ENCODE measurements at regions not wholly inside any gene's neighbourhood (a gene's known extent, or its start where the extent isn't known, plus 50 kb on each side); places are given as distances from the start of the nearest gene placed in this dataset.
"Not testable (repeated sequence)": the region's sequence is repeated elsewhere in the genome, so short reads cannot be mapped to it uniquely, and the experiment has no call there.

DNA sequence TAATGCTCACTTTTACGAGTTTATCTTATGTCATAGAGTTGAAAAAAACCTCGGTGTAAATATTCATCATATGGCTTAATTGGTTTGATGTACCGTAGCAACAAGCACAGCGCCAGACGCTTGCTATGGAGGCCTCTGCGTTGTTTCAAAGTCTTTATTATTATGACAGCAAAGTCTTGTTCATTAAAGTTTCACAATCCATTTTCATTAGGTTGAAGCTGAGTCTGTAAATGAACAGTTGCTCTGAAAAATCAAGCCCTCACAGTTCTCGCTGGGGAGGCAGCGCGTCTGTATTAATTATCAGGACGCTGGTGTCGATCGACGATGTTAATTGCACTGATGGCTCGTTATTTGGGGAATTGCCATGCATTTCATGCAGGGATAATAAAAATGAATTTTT is 185.6 kb downstream of the INSC start:
- DNase-seq (ENCODE audit: low read depth) = no peak

DNA sequence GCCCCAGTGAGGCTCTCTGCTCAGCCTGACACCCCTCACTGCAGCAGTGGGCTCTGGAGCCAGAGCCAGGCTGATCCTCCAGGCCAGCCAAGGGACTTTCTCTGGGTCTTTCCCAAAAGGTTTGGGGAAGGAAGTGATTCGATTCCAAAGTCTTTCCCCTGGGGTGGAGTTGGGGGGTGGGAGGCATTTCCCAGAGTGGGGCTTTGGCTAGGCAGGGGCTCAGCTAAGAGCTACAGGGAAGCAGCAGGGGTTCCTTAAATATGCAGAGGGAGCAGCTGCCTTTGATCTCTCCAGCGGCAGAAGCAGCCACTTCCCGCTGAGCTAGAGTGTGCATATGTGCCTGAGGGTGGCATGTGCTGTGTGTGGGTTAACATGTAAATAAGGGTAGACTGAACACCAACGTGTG is 192.9 kb downstream of the INSC start:
- DNase-seq (ENCODE audit: low read depth) = no peak

DNA sequence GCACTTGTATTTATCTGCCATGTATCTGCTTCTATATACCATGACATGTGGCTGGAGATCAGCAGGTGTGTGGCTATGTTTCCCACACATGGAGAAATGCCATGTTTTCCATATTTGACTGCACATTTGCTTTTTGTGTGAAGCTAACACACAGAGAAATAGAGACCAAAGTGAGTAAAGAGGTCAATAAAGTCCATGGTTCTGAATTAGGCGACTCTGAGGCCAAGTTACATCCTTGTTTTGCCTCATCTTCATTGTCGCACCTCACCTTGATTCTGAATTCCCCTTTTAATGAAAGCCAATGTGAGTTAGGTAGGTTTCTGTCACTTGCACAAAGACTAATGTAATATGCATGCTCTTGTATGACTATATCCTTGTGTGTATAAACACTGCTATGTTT is 194.1 kb downstream of the INSC start:
- no peak for DNase-seq (ENCODE audit: low read depth)

DNA sequence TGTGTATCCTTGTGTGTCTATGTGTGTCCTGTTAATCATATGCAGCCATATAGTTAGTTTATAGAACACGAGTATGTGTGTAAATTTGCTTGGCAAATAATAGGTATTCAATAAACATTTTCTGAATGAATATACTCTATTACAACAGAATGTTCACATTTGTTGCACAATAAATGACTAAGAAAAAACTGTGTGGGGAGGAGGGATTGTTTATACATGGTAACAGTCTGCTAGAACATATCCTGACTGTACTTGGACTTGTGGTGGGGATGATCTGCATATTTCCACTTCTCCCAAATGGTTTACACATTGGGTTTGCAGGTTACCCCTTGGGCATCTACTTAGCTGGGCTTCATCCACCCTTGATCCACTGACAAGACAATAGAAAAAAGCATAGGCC is 194.6 kb downstream of the INSC start:
- no peak for DNase-seq (ENCODE audit: low read depth)

DNA sequence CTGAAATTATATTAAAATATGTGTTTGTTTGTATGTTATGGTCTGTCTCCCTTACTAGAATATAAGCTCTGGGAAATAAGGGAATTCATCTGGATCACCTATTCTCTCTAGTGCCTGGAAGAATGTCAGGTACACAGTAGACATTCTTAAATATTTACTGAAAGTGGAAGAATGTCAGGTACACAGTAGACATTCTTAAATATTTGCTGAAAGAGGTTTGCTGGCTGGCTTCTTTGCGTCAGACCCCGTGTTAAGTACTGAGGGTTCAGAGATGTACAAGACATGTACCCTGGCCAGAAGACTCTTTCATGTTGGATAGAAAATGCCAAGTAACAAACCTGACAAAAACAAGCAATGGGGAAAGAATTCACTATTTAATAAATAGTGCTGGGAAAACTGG is 199.1 kb downstream of the INSC start:
- DNase-seq (ENCODE audit: low read depth) = no peak

DNA sequence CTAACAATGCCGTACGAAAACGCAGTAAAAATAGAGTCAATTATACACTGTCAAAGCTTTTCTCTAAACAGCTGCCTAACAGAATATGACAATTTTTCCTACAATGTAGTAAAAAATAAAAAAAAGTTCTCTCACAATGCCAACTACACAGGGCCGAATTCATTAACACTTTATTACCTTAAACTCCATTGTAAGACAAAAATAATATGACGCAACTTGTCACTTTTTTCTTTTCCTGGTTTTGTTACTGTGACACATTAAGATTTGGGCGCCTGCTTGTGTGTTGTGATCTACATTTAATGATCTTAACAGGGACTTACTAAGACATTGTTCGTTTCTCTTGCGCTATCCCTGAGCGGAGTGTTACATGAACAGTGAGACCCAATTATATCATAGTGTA is 204.1 kb downstream of the INSC start:
- no peak for DNase-seq (ENCODE audit: low read depth)

DNA sequence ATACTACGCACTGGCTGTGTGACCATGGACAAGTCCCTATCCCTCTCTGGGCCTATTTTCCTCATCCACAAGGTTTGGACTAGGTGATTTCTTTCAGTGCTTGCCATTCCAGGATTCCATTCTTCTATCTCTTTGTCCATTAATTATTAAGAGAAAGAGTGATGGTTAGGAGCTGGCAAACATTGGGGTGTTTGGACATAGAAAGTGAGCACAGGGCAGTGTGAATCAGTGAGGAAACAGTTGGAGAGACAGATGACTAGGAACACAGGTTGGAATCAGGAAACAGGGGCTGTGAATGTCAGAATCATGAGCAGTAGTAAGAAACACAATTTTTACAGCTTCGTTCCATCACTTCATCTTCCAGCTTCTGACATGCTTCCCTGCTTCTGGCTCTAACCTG is 211.8 kb downstream of the INSC start:
- no peak for DNase-seq (ENCODE audit: low read depth)

DNA sequence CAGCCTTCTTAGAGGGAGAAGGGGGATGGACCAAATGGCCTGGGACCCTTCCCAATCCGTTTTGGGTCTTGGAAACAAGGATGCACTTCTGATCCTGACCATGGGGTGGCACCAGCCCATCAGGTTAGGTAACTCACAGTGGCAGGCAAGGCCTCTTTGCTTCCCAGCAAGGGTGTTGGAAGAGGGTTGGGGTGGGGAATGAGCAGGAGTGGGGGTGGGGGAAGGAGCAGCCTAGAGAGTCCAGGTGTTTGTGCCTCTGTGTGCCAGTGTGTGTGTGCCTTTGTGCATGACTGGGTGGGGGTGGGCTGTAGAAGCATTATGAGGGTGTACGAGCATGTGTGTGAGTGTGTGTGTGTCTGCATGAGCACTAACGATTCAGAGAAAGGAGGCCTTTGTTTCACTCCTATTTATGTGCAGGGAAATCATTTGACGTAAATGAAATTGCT is 213.1 kb downstream of the INSC start:
- DNase-seq (ENCODE audit: low read depth) = no peak

DNA sequence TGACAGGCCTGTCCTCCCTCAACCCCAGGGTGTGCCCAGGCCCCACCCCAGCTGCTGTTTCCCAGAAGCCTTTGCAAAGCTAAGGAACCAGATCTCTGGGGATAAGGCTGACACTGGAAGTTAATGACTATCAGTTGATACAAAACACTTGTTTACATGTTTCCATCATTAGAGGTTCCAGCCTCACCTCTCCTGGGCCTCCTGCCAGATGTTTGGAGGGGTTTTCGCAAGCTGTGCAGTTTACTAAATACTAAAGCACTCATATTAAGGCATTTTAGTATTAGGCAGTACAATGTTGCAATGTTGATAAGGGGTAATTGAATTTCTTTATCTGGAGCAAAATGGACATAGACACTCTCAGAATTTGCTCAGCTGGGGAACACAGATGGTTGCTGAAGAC is 218.7 kb downstream of the INSC start:
- no peak for DNase-seq (ENCODE audit: low read depth)

DNA sequence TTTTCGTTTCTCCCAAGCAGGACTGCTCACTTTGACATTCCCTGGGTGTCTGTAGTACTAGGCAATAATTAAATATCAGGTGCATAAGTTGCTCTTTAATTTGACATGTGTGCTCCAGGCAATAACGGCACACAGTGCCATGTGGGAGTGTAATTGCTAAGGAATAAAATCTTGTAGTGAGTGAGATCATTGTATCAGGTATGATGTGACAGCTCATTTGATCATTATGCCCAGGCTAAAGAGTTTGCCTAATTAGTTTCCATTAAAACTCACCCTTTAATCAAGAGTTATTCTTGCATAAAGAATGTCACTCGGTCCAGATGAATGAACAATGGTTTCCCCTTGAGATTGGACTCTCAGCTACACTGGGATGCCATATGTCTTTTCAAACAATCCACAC is 220.0 kb downstream of the INSC start:
- DNase-seq (ENCODE audit: low read depth) = no peak

DNA sequence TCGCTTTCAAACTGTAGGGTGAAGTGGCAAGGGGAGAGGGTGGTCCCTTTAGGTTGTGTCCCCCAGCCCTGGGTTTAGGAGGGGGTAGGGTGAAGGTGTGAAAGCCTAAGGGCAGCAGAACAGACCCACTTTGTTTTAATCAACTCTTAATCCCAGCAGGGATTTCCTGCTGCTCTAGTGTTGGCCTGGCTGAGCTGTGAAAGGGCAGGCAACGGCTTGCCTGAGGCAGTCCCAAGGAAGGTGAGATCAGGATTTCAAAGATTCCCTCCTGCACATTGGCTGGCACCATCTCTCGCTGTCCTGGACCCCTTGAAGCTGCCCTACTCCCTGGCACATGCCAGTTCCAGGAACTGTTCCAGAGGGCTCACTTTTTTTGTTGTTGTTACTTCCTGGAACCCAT is 221.3 kb downstream of the INSC start:
- DNase-seq (ENCODE audit: low read depth) = no peak

DNA sequence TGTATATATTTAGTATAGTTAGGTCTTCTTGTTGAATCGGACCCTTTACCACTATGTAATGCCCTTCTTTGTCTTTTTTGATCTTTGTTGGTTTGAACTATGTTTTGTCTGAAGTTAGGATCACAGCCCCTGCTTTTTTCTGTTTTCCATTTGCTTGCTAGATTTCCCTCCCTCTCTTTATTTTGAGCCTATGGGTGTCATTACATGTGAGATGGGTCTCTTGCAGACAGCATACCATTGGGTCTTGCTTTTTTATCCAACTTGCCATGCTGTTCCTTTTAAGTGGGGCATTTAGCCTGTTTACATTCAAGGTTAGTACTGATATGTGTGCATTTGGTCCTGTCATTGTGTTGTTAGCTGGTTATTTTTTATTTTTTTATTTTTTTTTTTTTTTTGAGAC is 224.6 kb downstream of the INSC start:
- DNase-seq (ENCODE audit: low read depth) = no peak

DNA sequence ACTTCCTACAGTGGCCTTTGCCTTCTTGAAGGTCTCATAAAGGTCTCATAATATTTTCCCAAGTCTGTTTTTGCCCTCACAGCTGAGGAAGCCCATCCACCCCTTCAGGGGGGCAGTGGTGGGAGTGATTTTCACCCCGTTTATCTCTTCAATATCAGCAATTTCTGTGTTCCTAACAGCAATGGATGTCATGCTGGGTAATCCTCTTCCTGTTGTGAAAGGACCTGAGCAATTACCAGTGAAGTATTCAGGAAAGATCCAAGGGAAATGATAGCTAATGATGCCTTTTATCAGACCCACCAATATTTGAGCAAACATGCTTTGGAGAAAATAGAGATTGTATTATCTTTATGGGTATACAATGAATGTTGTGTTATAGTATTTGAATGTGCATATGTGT is 226.9 kb downstream of the INSC start:
- no peak for DNase-seq (ENCODE audit: low read depth)

DNA sequence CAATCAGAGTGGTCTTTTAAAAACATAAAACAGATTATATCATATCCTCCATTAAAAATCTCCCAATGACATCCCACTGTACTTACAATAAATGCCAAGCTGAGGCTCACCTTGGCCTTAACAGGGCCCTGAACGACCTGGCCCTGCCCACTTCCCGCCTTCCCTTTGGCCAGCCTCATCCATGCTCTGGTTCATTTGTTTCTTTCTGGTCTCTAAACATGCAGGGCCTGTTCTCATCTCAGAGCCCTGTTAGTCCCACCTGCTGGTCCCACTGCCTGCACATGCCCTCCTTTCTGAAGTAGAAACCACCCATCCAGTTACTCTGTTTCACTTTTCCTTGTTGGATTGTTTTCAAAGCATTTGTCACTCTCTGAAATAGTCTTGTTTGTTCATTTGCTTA is 227.4 kb downstream of the INSC start:
- no peak for DNase-seq (ENCODE audit: low read depth)

DNA sequence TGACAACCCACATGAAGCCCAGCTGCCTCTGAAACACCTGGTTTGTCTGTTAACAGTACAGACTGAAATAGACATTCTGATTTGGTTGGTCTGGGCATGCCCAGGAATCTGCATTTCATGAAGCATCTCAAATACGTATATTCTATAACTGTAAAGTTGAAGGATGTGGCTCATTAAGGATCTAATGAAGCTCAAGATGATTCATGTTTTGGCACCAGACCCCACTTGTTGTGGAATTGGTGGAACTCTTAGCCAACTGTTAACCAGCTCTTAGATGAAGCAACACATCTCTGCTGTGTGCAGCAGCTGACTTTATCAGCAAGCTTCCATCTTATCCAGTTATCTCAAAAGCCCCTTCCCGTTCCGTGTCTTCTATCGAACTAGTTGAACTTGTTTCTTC is 232.2 kb downstream of the INSC start:
- DNase-seq (ENCODE audit: low read depth) = no peak

DNA sequence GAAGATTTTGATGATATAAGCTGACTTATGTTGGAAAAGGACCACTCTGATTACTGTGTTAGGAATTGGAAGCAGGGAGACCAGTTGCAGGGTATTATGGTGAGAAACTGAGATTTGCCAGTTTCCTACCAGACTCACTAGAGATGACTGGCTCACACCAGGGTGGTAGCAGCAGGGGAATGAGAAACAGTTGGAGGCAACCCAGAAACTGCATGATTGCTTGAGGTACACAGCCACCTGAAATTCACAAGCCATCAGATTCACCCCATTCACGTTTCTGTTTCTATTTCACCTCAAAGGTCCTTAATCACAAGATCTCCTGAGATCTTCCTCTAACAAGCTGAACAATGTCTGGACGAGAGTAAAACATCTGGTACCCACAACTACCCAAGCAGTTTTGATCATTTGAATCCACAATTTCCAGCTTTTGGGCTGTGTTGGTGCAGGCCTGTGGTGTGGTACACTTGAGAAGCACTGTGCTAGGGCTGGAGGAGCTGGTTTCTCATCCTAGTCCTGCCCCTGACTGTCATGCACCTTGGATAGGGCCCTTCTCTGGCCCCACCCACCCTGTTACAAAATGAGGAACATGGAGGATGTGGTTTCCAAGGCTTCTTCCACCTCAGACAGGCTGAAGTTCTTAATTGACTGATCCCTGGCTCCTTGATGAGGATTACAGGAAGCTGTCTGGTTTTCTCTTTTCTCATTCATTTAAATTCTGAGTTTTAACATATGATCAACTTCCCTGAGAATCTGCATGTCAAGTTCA is 233.4 kb downstream of the INSC start:
- no peak for DNase-seq (ENCODE audit: low read depth)

DNA sequence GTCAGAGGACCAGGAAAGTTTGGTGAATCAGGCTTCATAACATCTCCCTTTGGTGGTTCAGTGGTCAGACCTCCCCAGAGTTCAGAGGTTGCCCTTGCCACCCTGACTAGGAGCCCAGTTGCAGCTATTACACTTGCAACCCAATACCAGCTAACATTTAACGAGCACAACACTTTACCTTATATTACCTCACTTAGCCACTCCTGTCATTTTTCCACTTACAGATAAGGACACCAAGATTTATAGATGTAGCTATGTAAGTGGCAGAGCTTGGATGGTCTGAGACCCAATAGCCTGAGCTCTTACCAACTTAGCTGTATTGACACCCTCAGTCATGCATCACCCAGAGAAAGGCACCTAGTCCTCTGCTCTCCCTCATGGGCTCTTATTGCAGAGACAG is 234.7 kb downstream of the INSC start:
- no peak for DNase-seq (ENCODE audit: low read depth)

DNA sequence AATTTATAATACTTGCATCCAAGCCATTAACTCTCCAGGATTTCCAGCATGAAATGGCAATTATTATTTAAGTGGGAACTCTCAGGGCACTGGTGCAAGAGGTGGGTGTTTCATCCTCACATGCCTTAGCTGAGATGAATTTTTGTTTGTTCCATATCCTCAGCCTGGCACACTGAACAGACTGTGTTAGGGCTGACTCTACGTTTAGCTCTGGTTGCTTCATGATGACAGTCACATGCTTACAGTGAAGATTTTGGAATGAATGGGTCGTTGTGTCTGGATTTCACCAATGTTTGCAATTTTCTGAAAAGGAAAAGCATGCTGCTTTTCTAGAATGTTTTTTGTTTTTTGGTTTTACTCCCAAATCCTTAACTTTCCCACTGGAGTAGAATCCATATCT is 246.6 kb downstream of the INSC start:
- no peak for DNase-seq (ENCODE audit: low read depth)

DNA sequence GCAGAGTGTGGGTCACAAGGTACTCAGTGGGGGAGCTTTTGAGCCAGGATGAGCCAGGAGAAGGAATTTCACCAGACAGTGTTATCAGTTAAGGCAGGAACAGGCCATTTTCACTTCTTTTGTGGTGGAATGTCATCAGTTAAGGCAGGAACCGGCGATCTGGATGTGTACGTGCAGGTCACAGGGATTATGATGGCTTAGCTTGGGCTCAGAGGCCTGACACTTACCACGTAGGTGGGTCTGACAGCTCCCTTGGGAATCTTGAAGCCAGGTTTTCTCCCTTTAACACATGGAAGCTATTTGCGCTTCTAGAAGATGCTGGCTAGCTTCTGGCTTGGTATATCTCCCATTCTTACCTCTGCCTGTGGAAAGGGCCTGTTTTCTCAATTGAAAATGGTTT is 250.6 kb downstream of the INSC start:
- DNase-seq (ENCODE audit: low read depth) = not testable (repeated sequence)

DNA sequence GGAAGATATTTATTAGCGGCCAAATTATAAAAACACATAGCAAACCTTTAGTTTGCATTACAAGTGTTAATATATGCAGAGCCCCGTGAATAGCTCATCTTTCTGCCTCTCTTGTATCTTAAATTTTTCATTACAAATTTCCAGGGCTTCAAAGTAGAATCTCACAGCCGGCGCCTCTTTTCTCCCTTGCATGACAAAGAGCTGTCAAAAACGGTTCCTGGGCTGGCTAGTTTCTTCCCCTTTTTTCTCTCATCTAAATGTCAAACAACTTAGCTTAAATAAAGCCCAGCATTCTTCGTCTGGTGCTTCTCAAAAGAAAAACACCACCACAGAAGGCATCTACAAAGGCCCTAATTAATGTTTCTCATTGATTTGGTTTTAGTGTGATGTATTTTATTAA is 253.0 kb downstream of the INSC start:
- DNase-seq (ENCODE audit: low read depth) = no peak

DNA sequence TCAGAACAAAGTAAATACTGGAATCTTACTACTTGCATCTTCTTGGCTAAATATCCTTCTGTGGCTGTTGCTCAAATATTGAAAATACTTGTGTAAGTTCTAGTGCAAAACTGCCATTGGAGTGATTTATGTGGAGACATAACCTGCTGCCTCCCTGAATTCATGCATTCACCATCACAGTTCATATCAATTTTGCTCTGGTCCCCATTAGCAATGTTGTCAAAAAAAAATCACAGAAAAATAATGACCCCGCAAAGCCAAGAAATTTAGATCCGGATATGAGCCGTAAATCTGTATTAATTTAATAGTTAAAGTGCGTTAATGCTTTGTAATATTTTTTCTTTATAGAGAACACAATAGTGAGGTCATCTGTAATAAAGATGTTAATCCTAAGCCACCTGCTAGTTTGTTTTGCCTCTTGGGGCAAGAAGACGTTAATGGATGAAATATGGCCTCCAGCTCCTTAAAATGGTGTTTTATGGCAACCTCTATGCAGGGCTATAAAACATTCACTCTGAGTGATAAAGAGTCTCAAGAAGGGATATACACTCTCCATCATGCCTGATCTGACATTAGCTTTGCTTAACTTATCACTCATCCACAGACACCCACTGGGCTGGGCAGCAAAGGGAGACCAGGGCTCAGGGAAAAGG is 255.9 kb downstream of the INSC start:
- no peak for DNase-seq (ENCODE audit: low read depth)

DNA sequence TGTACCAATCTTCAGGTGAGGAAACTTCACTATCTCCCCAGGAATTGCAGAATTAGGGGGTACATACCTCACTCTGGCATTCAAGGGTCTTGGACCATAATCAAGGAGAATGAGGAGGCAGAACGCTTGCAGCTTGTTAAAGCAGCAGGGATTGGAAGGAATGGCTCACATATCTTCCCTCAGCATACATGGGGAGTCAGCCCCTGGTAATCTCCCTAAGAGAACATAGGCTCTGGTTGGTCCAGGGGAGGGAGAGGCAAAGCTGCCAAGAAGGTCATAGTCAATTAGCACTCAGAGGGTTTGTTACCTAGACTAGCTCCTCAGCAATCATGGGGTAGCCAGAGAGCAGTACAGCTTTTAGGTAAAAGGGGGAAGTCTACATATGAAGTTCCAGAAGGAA is 256.8 kb downstream of the INSC start:
- DNase-seq (ENCODE audit: low read depth) = no peak

DNA sequence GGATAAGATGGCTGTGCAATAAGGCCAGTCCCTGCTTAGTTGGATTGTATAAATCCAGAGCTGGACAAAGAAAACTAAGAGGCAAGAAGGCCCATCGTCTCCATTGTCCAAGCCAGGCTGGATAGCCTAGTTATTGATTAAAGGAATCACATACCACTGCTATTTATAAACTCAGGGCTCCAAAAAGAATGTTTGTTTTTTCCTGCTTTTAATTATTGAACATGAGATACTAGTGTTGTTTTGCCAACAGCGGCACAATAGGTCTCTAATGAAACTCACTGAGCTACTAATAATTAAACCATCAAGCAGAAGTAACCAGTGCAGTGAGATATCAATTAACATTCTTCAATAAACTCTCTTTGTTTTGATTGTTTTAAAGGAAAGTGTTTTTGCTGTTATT is 259.7 kb downstream of the INSC start:
- no peak for DNase-seq (ENCODE audit: low read depth)

DNA sequence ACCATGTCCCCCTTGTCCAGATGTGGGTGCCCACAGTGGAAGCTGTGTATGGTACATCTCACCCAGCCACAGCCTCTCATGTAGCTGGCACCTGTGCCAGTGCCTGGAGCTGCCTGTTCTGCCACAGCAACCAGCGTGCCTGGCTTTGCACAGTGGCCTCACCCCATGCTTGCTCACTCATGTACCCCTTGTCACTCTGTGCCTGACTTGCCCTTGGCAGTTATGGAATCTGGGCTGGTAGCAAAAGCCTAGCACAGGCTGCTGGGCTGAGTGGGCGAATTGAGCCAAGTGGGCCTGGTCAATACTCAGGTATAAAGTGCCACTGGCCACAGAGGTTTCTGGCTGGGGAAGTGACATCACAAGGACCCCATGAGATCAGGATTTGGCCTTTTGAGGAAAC is 264.2 kb downstream of the INSC start:
- no peak for DNase-seq (ENCODE audit: low read depth)

All from stimulated activated CD8-positive, alpha-beta memory T cell treated with anti-CD3 and anti-CD28 coated beads, Interleukin-7, amount 100 ng/mL, for 24 hours (primary cell).